ENCODE measurements at regions not wholly inside any gene's neighbourhood (a gene's known extent, or its start where the extent isn't known, plus 50 kb on each side); places are given as distances from the start of the nearest gene placed in this dataset.
"Not testable (repeated sequence)": the region's sequence is repeated elsewhere in the genome, so short reads cannot be mapped to it uniquely, and the experiment has no call there.

DNA sequence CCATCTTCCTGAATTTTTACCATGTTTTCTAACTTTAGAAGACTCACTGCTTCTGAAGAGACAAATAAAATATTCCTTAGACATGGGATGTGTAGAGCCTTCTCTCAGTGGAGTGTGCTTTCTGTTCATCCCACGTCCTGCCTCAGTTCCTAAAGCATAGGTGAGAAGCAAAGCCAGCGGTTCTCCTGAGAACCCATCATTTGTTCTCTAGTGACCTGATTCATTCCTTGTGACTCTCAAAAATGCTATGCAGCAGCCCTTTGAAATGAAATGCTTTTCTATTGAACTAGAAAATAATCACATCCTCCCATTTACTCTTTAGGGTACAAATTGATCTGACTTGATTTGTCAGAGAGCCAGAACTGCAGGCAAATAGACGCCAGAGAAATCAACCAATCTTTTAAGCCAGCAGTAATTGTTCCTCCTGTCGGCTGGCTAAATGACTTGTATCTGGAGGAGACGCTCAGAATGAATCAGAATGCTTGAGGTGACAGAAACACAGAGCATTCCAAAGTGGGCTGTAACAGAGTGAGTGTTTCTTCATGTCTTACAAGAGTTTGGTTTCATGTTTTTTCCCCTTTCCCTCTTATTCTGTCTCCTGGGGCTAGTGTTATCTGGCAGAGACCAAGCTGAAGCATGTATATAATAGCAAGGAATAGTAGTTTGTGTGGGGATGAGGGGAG lies 81.3 kb upstream of the TMEM178A start:
- no peak for DNase-seq

DNA sequence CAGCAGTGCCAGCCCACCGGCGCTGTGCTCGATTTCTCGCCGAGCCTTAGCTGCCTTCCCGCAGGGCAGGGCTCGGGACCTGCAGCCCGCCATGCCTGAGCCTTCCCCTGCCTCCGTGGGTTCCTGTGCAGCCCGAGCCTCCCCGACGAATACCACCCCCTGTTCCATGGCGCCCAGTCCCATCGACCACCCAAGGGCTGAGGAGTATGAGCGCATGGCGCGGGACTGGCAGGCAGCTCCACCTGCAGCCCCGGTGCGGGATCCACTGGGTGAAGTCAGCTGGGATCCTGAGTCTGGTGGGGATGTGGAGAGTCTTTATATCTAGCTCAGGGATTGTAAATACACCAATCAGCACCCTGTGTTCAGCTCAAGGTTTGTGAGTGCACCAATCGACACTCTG lies 80.2 kb upstream of the TMEM178A start:
- DNase-seq: not testable (repeated sequence)

DNA sequence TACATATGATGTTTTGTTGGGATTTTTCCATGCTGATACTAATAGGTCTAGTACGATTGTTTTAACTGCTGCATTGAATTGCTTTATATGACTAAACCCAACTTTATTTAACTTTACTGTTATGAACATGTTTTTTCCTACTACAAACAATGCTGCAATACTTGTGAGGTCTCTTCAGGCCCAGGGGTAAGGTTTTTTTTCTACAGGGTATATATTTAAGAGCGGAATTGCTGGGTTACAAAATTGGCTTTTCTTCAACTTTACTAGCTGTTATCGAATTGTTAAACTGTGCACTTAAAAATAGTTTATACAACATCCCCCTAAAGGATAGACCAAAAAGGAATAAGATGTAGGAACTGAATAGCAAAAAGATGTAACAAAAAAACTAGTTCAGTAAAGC lies 78.5 kb upstream of the TMEM178A start:
- DNase-seq: no peak

DNA sequence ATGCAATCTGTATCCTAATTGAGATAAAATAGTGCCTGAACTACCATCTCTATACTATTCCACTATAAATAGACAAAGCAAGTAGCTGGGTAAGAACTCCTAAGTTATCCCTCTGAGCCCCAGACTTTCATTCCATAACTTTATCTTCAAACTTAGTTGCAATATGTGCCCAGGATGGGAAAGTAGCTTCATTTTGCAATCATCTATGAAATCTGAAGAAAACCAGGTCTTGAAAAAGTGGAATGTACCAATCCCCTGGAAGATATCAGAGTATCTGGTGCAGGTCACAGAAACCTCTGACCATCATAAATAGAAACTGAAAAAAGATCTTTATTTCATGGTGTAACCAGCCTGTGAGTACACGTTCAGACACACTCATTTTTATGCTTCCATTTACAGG lies 78.1 kb upstream of the TMEM178A start:
- no peak for DNase-seq

DNA sequence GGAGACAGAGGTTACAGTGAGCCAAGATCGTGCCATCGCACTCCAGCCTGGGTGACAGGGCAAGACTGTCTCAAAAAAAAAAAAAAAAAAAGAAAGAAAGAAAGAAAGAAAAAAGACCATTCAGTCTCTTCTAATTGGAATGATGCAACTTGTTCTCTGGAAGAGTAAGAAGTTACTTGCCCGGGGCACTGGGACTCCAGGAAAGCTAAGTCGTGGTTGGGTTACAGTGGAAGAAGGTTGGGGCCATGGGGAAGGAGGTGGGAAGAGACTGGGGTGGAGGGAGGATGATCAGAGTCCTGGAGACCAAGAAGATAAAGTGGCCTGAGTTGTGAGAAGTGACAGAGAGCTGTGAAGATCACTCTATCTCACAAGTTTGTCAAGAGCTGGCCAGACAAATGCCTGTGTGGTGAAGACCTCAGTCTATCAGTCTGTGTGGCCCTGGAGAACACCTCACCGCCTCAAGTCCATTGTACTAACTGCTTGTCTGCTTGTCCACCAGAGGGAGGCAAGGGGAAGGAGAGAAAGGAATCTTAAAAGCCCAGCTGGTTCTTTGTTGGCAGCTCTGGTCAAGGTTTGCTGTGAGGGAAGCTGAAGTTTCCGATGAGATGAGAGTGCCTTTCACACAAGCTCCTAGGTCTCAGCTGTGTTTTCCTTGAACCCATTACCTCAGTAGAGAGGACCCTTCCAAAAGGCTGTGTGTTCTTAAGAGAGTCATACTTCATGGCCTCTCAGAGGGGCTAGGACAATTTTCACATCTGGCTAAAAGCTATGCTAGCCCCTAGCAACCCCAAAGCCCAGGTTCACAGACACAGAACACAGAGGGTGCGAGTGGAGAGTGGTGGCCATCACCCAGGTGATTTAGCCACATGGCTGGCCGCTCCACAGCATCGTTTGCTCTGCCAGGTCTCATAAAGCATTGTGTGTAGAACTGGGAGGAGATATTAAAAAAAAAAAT lies 72.0 kb upstream of the TMEM178A start:
- no peak for DNase-seq

DNA sequence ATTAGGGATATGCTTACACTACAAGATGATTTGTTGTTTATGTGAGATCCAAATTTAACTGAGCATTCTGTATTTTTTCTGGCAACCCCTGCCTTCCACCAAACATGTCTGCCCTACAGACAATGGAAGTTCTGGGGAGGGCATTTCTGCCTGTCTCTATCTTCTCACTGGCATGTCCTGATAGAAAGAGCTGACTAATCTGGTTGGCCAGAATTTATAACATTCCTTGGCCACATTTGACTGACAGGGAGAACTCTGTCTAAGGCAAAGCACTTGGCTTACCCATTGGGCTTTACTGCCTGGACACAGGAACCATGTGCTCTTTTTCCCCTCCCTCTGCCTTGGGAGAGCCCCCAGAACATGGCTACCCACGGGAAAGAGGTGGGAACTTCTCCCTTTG lies 70.6 kb upstream of the TMEM178A start:
- DNase-seq: no peak

DNA sequence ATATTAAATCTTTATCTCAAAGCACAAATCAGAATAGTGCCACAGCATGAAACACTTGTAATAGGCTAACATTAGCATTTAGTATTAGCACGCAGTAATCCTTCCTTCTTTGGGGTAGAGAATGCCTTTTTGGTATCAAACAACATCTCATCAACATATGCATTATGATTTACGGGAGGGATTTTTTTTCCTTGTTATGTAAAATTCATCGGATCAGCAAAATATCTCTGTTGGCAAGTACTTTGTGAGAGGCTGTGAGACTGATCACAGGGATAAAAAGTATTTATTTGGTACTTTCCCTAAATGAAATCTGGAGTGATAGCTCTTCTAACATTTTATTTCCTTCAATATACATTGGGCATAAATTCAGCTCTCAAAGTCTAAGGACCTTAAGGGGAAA lies 68.4 kb upstream of the TMEM178A start:
- DNase-seq: no peak

DNA sequence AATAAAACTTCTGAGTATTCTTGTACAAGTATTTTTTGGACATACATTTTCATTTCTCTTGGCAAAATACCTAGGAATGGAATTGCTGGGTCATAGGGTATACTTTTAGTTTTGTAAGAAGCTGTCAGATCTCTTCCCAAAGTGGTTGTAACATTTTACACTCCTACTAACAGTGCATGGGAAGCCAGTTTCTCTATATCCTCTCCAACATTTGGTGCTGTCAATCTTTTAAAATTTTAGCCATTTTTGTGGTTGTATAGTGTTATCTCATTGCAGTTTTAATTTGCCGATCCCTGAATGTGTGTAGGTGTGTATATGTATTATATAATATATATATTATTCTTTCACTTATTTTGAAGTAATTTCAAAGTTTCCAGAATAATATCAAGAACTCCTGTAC lies 63.1 kb upstream of the TMEM178A start:
- DNase-seq: no peak

DNA sequence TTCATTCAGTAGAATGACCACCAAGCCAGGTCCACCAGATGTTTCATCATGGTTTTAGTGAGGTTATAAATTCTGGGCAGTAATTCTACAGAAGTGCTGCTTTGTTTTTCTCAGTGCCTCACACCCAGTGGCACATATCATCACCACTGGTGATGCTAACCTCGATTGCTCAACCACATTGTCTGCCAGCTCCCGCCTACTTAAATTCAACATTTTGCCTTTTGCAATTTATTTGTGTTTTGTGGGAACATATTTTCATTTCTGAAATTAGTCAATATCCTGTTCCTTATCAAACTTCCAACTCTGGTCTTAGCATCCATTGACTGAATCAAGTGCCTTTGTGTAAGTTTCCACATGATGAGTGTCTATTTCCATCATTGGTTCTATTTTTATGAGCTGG lies 62.3 kb upstream of the TMEM178A start:
- no peak for DNase-seq

DNA sequence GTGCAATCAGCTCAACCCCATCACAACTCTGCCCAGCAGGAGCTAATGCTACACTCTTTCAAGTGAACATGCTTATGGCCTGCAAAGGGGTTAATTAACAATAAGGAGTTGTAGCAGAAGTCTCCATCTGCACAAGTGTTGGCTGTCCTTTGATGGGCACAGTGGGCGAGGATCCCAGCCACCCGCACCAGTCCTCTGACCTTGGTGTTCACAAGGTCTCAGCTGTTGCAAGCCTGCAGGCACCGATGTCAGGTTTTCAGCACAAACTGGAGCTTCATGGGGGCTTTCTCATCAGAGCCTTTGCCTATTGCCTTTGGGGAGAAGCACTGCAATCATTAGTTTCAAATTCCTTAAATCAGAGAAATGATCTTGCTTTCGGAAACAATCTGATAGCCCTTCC lies 60.9 kb upstream of the TMEM178A start:
- DNase-seq: no peak

DNA sequence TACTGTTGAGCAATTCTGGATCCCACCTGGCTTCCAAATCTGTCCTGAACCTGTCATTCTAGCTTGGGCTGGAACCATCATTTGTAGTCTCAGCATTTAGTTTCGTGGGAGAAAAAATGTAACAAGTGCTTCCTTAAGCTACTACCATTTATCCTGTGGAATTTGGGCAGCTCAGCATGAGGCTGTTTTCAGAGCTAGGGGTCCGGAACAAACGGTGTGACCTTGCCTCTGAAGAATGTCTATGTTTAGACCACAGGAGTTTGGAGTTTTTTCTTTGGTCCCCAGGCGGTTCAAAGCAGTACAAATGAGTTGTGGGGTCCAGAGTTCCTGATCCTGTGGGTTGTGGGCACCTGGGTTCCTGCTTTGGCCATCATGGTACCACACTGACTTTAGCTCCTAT lies 59.1 kb upstream of the TMEM178A start:
- DNase-seq: no peak

DNA sequence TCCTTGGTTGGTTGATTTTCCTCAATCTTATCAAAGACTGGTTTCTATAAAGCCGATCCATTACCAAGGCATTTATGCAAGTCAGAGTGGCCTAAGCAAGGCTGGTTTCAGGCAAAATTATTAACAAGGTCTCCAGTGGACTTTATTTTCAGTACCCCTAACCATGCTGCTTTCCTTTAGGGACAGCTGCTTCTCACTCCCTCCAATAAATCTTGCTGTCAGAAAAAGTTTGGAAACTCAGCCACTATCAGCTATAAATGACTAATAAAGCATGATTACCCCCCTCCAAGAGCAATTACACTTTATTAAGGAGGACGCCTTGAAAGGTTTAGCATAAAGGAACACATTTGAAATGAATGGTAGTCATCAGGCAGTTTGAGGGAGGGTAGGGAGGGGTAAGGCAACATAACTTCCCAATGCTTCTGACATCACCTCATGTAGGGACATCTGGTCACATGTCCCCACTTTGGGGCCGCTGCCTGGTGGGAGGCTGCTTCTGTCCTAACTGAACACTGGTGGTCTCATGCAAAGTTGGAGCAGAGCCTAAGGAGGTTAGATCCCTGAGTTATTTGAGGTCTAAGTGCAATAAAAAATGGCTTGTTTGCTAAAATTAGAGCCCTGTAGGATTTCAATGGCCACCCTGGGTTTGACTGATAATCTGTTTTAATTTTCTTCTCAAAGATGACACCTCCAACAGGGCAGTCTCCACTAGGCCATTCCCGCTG lies 58.0 kb upstream of the TMEM178A start:
- DNase-seq: no peak

DNA sequence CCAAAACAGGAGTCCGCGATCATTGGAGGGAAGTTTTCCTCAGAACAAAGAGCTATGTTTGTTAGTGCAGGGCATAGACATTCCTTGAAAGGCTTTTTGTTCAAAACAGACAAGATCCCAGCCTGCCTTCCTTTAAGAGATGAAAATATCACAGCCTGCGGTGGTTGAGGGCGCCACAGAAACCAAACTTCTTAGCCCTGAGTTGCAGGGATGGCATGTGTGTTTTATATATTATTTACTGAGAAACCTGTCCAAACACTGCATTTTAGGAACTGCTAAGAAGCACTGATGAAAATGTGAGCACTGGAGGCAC lies 57.5 kb upstream of the TMEM178A start:
- DNase-seq: no peak

DNA sequence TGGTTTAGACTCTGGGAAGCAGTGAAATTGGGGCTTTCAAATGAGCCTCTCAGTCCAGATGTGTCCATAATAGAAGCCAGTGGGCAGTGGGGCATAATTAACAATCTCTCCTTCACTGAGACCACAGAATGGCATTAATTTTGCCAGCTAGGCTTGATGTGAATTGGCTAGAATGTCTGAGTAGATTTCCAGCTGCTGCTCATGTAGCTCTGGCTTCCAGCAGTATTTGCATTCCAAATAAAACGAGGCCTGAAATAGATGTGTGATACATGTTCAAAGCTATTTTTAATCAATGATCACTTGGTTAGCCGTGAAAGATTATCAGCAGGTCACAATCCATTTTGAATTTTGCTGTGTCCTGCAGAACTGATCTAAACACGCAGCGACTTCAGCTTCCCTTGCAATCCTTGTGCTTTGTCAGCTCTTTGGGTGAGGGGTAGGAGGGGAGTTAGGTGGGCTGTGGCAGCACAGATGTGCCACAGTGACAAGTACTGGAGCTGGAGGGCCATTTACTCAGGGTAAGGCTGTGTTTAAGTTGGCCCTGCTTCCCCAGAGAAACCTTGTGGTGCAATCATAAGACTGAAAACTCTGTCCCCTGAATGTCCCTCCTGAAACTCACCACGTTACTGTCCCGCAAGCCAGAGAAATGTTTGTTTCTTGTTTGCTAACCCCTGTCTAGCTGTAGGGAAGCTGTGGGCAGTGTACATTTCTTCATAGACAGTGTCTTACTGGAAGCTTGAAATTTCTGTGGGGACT lies 56.9 kb upstream of the TMEM178A start:
- no peak for DNase-seq

DNA sequence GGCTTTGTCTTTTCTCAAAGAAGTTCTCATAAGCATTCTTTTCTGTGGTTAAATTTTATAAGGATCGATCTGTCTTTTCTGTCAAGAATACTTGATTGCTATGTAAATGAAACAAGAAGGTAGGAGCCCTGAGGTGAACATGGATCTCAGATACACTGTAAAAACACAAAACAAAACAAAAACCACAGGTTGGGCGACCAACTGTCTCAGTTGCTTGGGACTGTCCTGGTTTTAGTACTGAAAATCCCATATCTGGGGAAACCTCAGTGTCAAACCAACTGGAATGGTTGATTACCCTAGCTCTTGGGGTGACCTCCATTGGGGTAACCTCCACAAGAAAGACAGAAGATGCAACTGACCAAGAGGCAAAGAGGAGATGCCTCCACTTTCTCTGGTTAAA lies 55.8 kb upstream of the TMEM178A start:
- DNase-seq: no peak

DNA sequence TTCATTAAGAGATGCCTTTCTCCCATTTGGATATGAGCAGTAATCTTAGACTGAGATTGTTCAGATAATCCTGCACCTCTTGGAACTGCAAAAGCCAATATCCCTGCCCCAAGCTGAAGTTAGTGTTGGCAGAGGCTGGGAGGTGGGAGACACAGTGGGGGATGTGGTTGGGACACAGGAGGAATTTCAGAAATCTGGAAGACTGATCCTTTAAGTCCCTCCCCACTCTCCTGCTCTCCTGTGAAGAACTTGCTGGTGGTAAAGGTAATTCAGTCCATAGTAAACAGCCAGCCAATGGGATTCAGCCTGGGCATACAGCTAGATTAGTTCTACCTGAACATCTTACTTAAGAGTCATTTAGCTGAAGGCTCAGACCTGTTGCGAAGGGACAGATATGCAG lies 50.0 kb upstream of the TMEM178A start:
- no peak for DNase-seq
